ENCODE measurements at regions not wholly inside any gene's neighbourhood (a gene's known extent, or its start where the extent isn't known, plus 50 kb on each side); places are given as distances from the start of the nearest gene placed in this dataset.

GRCh38 chr9:108188976-108189375, 666.8 kb downstream of the ACTL7B start:
- no peaks in the 10 kb centered on the region for H3K79me2 ChIP-seq (ENCODE audit: control insufficient read depth, insufficient read depth, low read length)
- no peak for FAIRE-seq
- TF ChIP-seq EZH2 (IDR thresholded peaks at IDR 0.05; ENCODE audit: low read length) = no peak
- no peak for TF ChIP-seq CTCF (optimal IDR thresholded peaks at IDR 0.05 in 1 of 3, IDR thresholded peaks at IDR 0.05 in 1 of 3, conservative IDR thresholded peaks at IDR 0.05 in 1 of 3; ENCODE audit: extremely low read depth in 1 of 3, insufficient read depth in 2 of 3, low read length in 3 of 3)
- H4K20me1 ChIP-seq (ENCODE audit: control insufficient read depth, extremely low read depth, insufficient read depth, low read length) = no peaks in the 10 kb centered on the region
- no peak for DNase-seq (ENCODE audit: low read depth, low spot score)
- dilution Hi-C loops (cut with MboI; ENCODE audit: extremely low pct_ligation_motif_present, low sequenced_read_pairs) = no loop called here
- H3K9me1 ChIP-seq (ENCODE audit: control insufficient read depth, extremely low read depth, insufficient read depth, low read length) = no peaks in the 10 kb centered on the region
- no peak overlapping the region for H3K4me2 ChIP-seq (ENCODE audit: control insufficient read depth, extremely low read depth, insufficient read depth, low read depth, low read length)
- no peaks in the 10 kb centered on the region for H3K27me3 ChIP-seq (ENCODE audit: control insufficient read depth, extremely low read depth, insufficient read depth, low read length)
- no peak overlapping the region for H2AFZ ChIP-seq (ENCODE audit: control insufficient read depth, low read length)
- H3K4me3 ChIP-seq (ENCODE audit: control insufficient read depth in 2 of 3, extremely low read depth in 1 of 3, insufficient read depth in 2 of 3, low read depth in 1 of 3, low read length in 3 of 3) = no peak overlapping the region
- no peak overlapping the region for H3K9ac ChIP-seq (ENCODE audit: control insufficient read depth, extremely low read depth, insufficient read depth, low read length)
- no peak overlapping the region for H3K27ac ChIP-seq (ENCODE audit: control insufficient read depth, insufficient read depth, low read length)
- H3K9me3 ChIP-seq (ENCODE audit: control insufficient read depth, low read depth, low read length) = no peaks in the 10 kb centered on the region
- H3K36me3 ChIP-seq (ENCODE audit: control insufficient read depth in 2 of 2, extremely low read depth in 1 of 2, insufficient read depth in 2 of 2, low read length in 2 of 2) = no peaks in the 10 kb centered on the region
- H3K4me1 ChIP-seq (ENCODE audit: control insufficient read depth, extremely low read depth, insufficient read depth, low read length) = peaks cover 17% of the 10 kb centered on the region

- no peak overlapping the region for H2AFZ ChIP-seq (ENCODE audit: control insufficient read depth, low read length)
- DNase-seq (ENCODE audit: low read depth, low spot score) = no peak
These were observed 667.3 kb downstream of the ACTL7B start for GRCh38 chr9:108188482-108188881.

More at GRCh38 chr9:108188482-108188881, 667.3 kb downstream of the ACTL7B start:
- H3K9ac ChIP-seq (ENCODE audit: control insufficient read depth, extremely low read depth, insufficient read depth, low read length) = no peak overlapping the region
- FAIRE-seq = no peak
- no peaks in the 10 kb centered on the region for H3K27me3 ChIP-seq (ENCODE audit: control insufficient read depth, extremely low read depth, insufficient read depth, low read length)
- TF ChIP-seq CTCF (optimal IDR thresholded peaks at IDR 0.05 in 1 of 3, IDR thresholded peaks at IDR 0.05 in 1 of 3, conservative IDR thresholded peaks at IDR 0.05 in 1 of 3; ENCODE audit: extremely low read depth in 1 of 3, insufficient read depth in 2 of 3, low read length in 3 of 3) (no peak), EZH2 (IDR thresholded peaks at IDR 0.05; ENCODE audit: low read length) (no peak)
- no peak overlapping the region for H3K4me2 ChIP-seq (ENCODE audit: control insufficient read depth, extremely low read depth, insufficient read depth, low read depth, low read length)
- dilution Hi-C loops (cut with MboI; ENCODE audit: extremely low pct_ligation_motif_present, low sequenced_read_pairs) = no loop called here
- H3K9me3 ChIP-seq (ENCODE audit: control insufficient read depth, low read depth, low read length) = no peaks in the 10 kb centered on the region
- no peaks in the 10 kb centered on the region for H3K79me2 ChIP-seq (ENCODE audit: control insufficient read depth, insufficient read depth, low read length)
- no peaks in the 10 kb centered on the region for H3K36me3 ChIP-seq (ENCODE audit: control insufficient read depth in 2 of 2, extremely low read depth in 1 of 2, insufficient read depth in 2 of 2, low read length in 2 of 2)
- H3K27ac ChIP-seq (ENCODE audit: control insufficient read depth, insufficient read depth, low read length) = no peak overlapping the region
- no peaks in the 10 kb centered on the region for H4K20me1 ChIP-seq (ENCODE audit: control insufficient read depth, extremely low read depth, insufficient read depth, low read length)
- no peak overlapping the region for H3K4me3 ChIP-seq (ENCODE audit: control insufficient read depth in 2 of 3, extremely low read depth in 1 of 3, insufficient read depth in 2 of 3, low read depth in 1 of 3, low read length in 3 of 3)
- no peaks in the 10 kb centered on the region for H3K9me1 ChIP-seq (ENCODE audit: control insufficient read depth, extremely low read depth, insufficient read depth, low read length)
- peaks cover 19% of the 10 kb centered on the region for H3K4me1 ChIP-seq (ENCODE audit: control insufficient read depth, extremely low read depth, insufficient read depth, low read length)

All from keratinocyte (primary cell).